ENCODE measurements at regions not wholly inside any gene's neighbourhood (a gene's known extent, or its start where the extent isn't known, plus 50 kb on each side); places are given as distances from the start of the nearest gene placed in this dataset.

- TF ChIP-seq, protein P1, sequence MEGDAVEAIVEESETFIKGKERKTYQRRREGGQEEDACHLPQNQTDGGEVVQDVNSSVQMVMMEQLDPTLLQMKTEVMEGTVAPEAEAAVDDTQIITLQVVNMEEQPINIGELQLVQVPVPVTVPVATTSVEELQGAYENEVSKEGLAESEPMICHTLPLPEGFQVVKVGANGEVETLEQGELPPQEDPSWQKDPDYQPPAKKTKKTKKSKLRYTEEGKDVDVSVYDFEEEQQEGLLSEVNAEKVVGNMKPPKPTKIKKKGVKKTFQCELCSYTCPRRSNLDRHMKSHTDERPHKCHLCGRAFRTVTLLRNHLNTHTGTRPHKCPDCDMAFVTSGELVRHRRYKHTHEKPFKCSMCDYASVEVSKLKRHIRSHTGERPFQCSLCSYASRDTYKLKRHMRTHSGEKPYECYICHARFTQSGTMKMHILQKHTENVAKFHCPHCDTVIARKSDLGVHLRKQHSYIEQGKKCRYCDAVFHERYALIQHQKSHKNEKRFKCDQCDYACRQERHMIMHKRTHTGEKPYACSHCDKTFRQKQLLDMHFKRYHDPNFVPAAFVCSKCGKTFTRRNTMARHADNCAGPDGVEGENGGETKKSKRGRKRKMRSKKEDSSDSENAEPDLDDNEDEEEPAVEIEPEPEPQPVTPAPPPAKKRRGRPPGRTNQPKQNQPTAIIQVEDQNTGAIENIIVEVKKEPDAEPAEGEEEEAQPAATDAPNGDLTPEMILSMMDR (conservative IDR thresholded peaks at IDR 0.05 in 1 of 2, IDR thresholded peaks at IDR 0.05 in 1 of 2; ENCODE audit: low read depth in 1 of 2, low read length in 2 of 2), result no peak
- no peak for TF ChIP-seq EZH2 (IDR thresholded peaks at IDR 0.05; ENCODE audit: low read length, missing control alignments)
Observed at GRCh38 chr2:150027164-150027563, 439.6 kb upstream of the MMADHC start.

Measured in fibroblast of lung (primary cell).